ENCODE measurements at regions not wholly inside any gene's neighbourhood (a gene's known extent, or its start where the extent isn't known, plus 50 kb on each side); places are given as distances from the start of the nearest gene placed in this dataset.

GRCh38 chr10:93220296-93221170, 146.8 kb downstream of the CYP26A1 start:
- Histone ChIP-seq H3K9me3 (no peaks in the 10 kb centered on the region), H3K4me1 (peaks cover 0 to 3% (median 0%) of the 10 kb centered on the region in 6 donors), H3K27ac (peak overlapping the region in 1 of 8 donors; percentile 37), H3K27me3 (replicated peaks in 1 of 7) (peaks cover 0 to 11% (median 0%) of the 10 kb centered on the region in 7 donors), H3K4me3 (no peak overlapping the region), H3K36me3 (no peaks in the 10 kb centered on the region)
- intact Hi-C loops (cut with DNase I; ENCODE audit: low total_unique reads), result no loop called here
- TF ChIP-seq, protein P1, sequence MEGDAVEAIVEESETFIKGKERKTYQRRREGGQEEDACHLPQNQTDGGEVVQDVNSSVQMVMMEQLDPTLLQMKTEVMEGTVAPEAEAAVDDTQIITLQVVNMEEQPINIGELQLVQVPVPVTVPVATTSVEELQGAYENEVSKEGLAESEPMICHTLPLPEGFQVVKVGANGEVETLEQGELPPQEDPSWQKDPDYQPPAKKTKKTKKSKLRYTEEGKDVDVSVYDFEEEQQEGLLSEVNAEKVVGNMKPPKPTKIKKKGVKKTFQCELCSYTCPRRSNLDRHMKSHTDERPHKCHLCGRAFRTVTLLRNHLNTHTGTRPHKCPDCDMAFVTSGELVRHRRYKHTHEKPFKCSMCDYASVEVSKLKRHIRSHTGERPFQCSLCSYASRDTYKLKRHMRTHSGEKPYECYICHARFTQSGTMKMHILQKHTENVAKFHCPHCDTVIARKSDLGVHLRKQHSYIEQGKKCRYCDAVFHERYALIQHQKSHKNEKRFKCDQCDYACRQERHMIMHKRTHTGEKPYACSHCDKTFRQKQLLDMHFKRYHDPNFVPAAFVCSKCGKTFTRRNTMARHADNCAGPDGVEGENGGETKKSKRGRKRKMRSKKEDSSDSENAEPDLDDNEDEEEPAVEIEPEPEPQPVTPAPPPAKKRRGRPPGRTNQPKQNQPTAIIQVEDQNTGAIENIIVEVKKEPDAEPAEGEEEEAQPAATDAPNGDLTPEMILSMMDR (IDR thresholded peaks at IDR 0.05 in 8 of 11, conservative IDR thresholded peaks at IDR 0.05 in 3 of 11), result no peak
- DNase-seq, result no peak
- WGBS, 5 donors, result 64 to 78% (median 74%) methylated on average over 33 of the region's 33 CpGs

DNA sequence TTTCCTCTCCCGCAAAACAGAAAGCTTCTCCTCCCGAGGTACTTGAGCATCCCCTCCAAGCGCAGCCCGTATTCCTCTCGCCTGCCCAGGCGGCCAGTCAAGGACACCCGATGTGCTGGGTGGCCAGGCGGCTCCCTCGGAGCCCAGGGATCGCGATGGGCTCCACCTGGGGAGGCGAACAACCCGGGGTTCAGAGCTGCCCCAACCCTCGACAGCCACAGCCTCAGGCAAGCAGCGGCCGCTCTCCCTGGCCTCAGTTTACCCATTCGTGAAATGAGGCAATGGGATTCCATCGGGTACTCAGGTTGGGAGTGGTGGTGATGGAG, 147.4 kb downstream of the CYP26A1 start:
- WGBS, 5 donors, result 89 to 95% (median 90%) methylated on average over 18 of the region's 18 CpGs
- Histone ChIP-seq H3K27ac (peak overlapping the region in 1 of 8 donors; percentile 37), H3K4me3 (no peak overlapping the region), H3K27me3 (replicated peaks in 1 of 7) (peaks cover 0 to 11% (median 0%) of the 10 kb centered on the region in 7 donors), H3K9me3 (no peaks in the 10 kb centered on the region), H3K4me1 (peaks cover 0 to 3% (median 0%) of the 10 kb centered on the region in 6 donors), H3K36me3 (no peaks in the 10 kb centered on the region)
- intact Hi-C loops (cut with DNase I; ENCODE audit: low total_unique reads), result no loop called here
- TF ChIP-seq POLR2A (IDR thresholded peaks at IDR 0.05) (no peak), POLR2AphosphoS5 (IDR thresholded peaks at IDR 0.05) (no peak)
- TF ChIP-seq, protein P1 (IDR thresholded peaks at IDR 0.05 in 8 of 11, conservative IDR thresholded peaks at IDR 0.05 in 3 of 11), result no peak
- DNase-seq, result no peak

DNA sequence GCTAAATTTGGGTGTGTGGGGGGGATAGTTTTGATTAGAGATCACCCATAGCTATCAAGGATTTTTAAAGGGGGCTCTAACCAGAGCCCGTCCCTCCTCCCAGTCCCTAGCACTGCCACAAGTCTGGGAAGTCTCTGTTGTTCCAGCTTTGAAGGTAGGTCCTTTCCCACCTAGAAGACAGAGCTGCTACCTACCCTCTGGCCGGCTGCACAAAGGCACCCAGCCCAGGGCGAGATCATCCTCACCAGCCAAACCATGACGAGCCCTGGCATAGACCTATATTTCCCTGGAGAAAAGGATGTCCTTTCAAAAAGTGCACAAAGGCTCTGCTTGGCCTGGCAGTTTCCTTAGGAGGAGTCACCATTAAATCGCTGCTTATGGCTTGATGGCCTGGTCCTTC, 147.8 kb downstream of the CYP26A1 start:
- H3K9me3 ChIP-seq, result no peaks in the 10 kb centered on the region

More for the DNA sequence above, 147.8 kb downstream of the CYP26A1 start:
- Histone ChIP-seq H3K36me3 (no peaks in the 10 kb centered on the region), H3K27ac (no peak overlapping the region), H3K4me3 (no peak overlapping the region), H3K4me1 (peaks cover 0 to 3% (median 0%) of the 10 kb centered on the region in 6 donors), H3K27me3 (replicated peaks in 1 of 7) (peaks cover 0 to 11% (median 0%) of the 10 kb centered on the region in 7 donors)
- DNase-seq, result no peak
- 84 to 97% (median 89%) methylated on average over 4 to 5 of the region's 5 CpGs for WGBS, 5 donors
- intact Hi-C loops (cut with DNase I; ENCODE audit: low total_unique reads), result no loop called here
- TF ChIP-seq, protein P1 (IDR thresholded peaks at IDR 0.05 in 8 of 11, conservative IDR thresholded peaks at IDR 0.05 in 3 of 11), result no peak
- no peak for TF ChIP-seq POLR2AphosphoS5 (IDR thresholded peaks at IDR 0.05)
- no peak for TF ChIP-seq POLR2A (IDR thresholded peaks at IDR 0.05)
